GM12878 (cell line): ENCODE measurements at regions not wholly inside any gene's neighbourhood (a gene's known extent, or its start where the extent isn't known, plus 50 kb on each side); places are given as distances from the start of the nearest gene placed in this dataset.

Experiments used
- ATAC-seq: fragments of 200-7000 bp; cut with Tn5 transposase; 3 replicates; pipeline ENCODE4 v1.9.1; 2020; ENCODE audit warnings: mild to moderate bottlenecking, moderate library complexity
- BruUV-seq: library from RNA; stranded (reverse); fragments of 400-500 nt; replicated peaks from 2 replicates; lab custom pipeline; 2021; lab: Mats Ljungman, UMichigan
- CTCF ChIA-PET: fragments of 300-600 bp; sonication (Branson Sonifier 250); formaldehyde crosslinking; extraction: SDS; loops from one replicate; lab custom pipeline; 2021; ENCODE audit warnings: inconsistent platforms; lab: Yijun Ruan, JAX
- POLR2A ChIA-PET: fragments of 350-600 bp; formaldehyde crosslinking; extraction: SDS; loops from one replicate; lab custom pipeline; 2021; ENCODE audit warnings: inconsistent platforms; lab: Charles Lee
- RAD21 ChIA-PET: fragments of 300-600 bp; sonication (Branson Sonifier 250); formaldehyde crosslinking; loops from one replicate; lab custom pipeline; 2023; ENCODE audit warnings: antibody characterized with exemption; ENCODE audit not compliant: unreplicated experiment; lab: Charles Lee
- SMC1A ChIA-PET: fragments of 300-600 bp; sonication (Branson Sonifier 250); formaldehyde crosslinking; loops from one replicate; lab custom pipeline; 2023; ENCODE audit not compliant: unreplicated experiment, uncharacterized antibody; lab: Charles Lee
- DNase-seq: peaks from one replicate; pipeline ENCODE4 v3.0.0-alpha.2; 2011; ENCODE audit warnings: low read depth, low spot score
- FAIRE-seq: peaks from 3 replicates; lab custom pipeline; 2011; peaks lifted over from hg19 to GRCh38; lab: Jason Lieb, UNC
- H2AFZ ChIP-seq: 2 replicates; pipeline ENCODE4 v1.6.0; 2011; ENCODE audit warnings: low read depth, low read length, control low read depth; ENCODE audit not compliant: control insufficient read depth
- H3K27ac ChIP-seq: 2 replicates; pipeline ENCODE4 v1.5.1; 2011; ENCODE audit warnings: control low read depth; ENCODE audit not compliant: control insufficient read depth, insufficient read depth
- H3K27me3 ChIP-seq, 2 experiments: replicated peaks in 1 of 2; 2 replicates each; pipeline versions ENCODE4 v1.6.0 to v1.6.1; 2011; ENCODE audit warnings: low read length in 1 of 2; ENCODE audit not compliant: control insufficient read depth in 2 of 2, insufficient read depth in 2 of 2
- H3K36me3 ChIP-seq, 2 experiments: 2 replicates each; pipeline ENCODE4 v1.5.1; 2011; ENCODE audit warnings: low read length in 1 of 2; ENCODE audit not compliant: control insufficient read depth in 2 of 2, insufficient read depth in 2 of 2
- H3K4me1 ChIP-seq: 2 replicates; pipeline ENCODE4 v1.6.1; 2011; ENCODE audit warnings: mild to moderate bottlenecking, low read length, moderate library complexity, mixed read lengths; ENCODE audit not compliant: control insufficient read depth, insufficient read depth
- H3K4me2 ChIP-seq: 2 replicates; pipeline ENCODE4 v1.6.0; 2011; ENCODE audit warnings: control low read depth; ENCODE audit not compliant: control insufficient read depth, insufficient read depth
- H3K4me3 ChIP-seq: fragments of 200-600 bp; sonication (generic); 2 replicates; pipeline ENCODE4 v1.5.1; 2016
- H3K79me2 ChIP-seq: 2 replicates; pipeline ENCODE4 v1.6.0; 2011; ENCODE audit warnings: low read length; ENCODE audit not compliant: control insufficient read depth, insufficient read depth
- H3K9ac ChIP-seq: 2 replicates; pipeline ENCODE4 v1.8.0; 2011; ENCODE audit warnings: low read length, control low read depth, mixed read lengths; ENCODE audit not compliant: control insufficient read depth, insufficient read depth
- H3K9me3 ChIP-seq: replicated peaks from 3 replicates; pipeline ENCODE4 v1.5.1; 2011; ENCODE audit warnings: mild to moderate bottlenecking, low read length; ENCODE audit not compliant: control insufficient read depth, insufficient read depth
- H4K20me1 ChIP-seq: 2 replicates; pipeline ENCODE4 v1.6.0; 2011; ENCODE audit not compliant: control insufficient read depth, insufficient read depth
- BCL11A ChIP-seq: IDR thresholded peaks from 2 replicates; pipeline ENCODE4 v1.6.1; 2011; ENCODE audit warnings: low read depth, low read length
- BHLHE40 ChIP-seq, 2 experiments: fragments of 450-650 bp in 1 of 2; IDR thresholded peaks; 2 replicates each; pipeline ENCODE4 v1.6.1; 2011 to 2017; ENCODE audit warnings: low read depth in 2 of 2, borderline replicate concordance in 1 of 2, improper control_type of control experiment in 1 of 2, low read length in 1 of 2, mild to moderate bottlenecking in 1 of 2
- BRCA1 ChIP-seq: IDR thresholded peaks from 2 replicates; pipeline ENCODE4 v1.6.1; 2011; ENCODE audit warnings: low read depth, low read length, improper control_type of control experiment
- ESRRA ChIP-seq: IDR thresholded peaks from 2 replicates; pipeline ENCODE4 v1.6.1; 2012; ENCODE audit warnings: mild to moderate bottlenecking, low read length, improper control_type of control experiment
- HCFC1 ChIP-seq: fragments of 150-350 bp; IDR thresholded peaks from 2 replicates; pipeline ENCODE4 v1.6.1; 2014; ENCODE audit warnings: low read length
- HDAC6 ChIP-seq: fragments of 200-600 bp; sonication (generic); IDR thresholded peaks from one replicate; pipeline ENCODE4 v1.8.0; 2017; ENCODE audit warnings: antibody characterized with exemption; ENCODE audit not compliant: unreplicated experiment
- PML ChIP-seq: IDR thresholded peaks from 2 replicates; pipeline ENCODE4 v1.6.1; 2012; ENCODE audit warnings: low read length, inconsistent platforms
- POU2F2 ChIP-seq: IDR thresholded peaks from 3 replicates; pipeline ENCODE4 v1.6.1; 2011; ENCODE audit warnings: low read depth, mild to moderate bottlenecking, low read length, borderline replicate concordance
- RAD51 ChIP-seq: fragments of 450-650 bp; IDR thresholded peaks from 2 replicates; pipeline ENCODE4 v1.6.1; 2016; ENCODE audit warnings: moderate library complexity, mild to moderate bottlenecking, inconsistent platforms
- SMAD5 ChIP-seq: IDR thresholded peaks from 2 replicates; pipeline ENCODE4 v1.6.1; 2016; ENCODE audit warnings: antibody characterized with exemption, low read depth
- SP1 ChIP-seq: IDR thresholded peaks from one replicate; pipeline ENCODE4 v1.6.1; 2011; ENCODE audit warnings: low read depth, low read length
- TARDBP ChIP-seq: IDR thresholded peaks from 2 replicates; pipeline ENCODE4 v1.6.1; 2016; ENCODE audit warnings: borderline replicate concordance
- in situ Hi-C: fragments of 300-500 bp; cut with MboI; formaldehyde crosslinking; loops from 9 replicates; pipeline ENCODE4 v1.14.3; 2018; ENCODE audit warnings: mixed read lengths
- intact Hi-C: fragments of 100-400 bp; cut with micrococcal nuclease; formaldehyde crosslinking; loops from one replicate; pipeline ENCODE4 v1.14.2; 2022; ENCODE audit not compliant: unreplicated experiment
- TF ChIP-seq, protein P1 (sequence below): fragments of 450-650 bp; IDR thresholded peaks from 2 replicates; pipeline ENCODE4 v1.6.1; 2016; ENCODE audit warnings: mild to moderate bottlenecking
- TF ChIP-seq, protein P2 (sequence below): fragments of 150-350 bp; IDR thresholded peaks from 2 replicates; pipeline ENCODE4 v1.6.1; 2016; ENCODE audit warnings: low read depth, low read length

DNA sequence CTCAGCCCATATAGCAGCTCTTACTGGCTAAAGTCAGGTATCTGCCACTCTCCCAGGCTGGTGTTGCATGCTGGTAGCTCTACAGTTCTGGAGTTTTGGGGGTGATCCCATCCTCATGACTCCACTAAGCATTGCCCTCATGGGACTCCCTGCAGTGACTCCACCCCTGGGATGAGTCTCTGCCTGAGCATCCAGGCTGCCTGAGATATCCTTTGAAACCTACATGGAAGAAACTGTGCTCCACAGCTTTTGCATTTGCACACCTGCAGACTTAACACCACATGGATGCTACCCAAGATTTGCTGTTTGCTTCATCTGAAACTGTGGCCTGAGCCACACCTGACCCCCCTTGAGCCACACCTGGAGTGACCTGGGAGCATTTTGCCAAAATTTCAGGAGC, 226.4 kb downstream of the C1orf94 start (continued):
- TF ChIP-seq POU2F2 (no peak), SMAD5 (no peak), SP1 (no peak), HDAC6 (no peak), ESRRA (no peak), RAD51 (no peak), PML (no peak), TARDBP (no peak)

DNA sequence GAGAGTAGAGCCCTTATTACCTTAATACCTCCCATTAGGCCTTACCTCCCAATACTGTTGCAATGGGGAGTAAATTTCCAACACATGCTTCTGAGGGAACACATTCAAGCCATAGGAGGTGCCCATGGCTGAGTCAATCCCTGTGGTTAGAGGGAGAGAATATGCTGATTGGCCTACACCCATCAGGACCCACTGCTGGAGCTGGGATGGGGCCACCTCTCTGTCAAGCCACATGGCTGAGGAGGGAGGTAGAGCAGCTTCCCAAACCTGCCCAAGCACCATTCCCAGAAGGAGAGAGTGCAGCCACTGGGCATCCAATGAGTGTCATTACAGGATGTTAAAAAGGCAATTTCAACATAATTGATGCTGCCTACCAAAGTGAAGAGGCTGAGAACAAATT, 228.1 kb downstream of the C1orf94 start:
- Histone ChIP-seq H3K9me3 (no peaks in the 10 kb centered on the region), H3K4me2 (no peak overlapping the region), H3K79me2 (no peaks in the 10 kb centered on the region), H3K9ac (no peak overlapping the region), H3K36me3 (no peaks in the 10 kb centered on the region), H3K4me1 (no peaks in the 10 kb centered on the region), H3K27me3 (no peaks in the 10 kb centered on the region; a peak in 2 of 4 replicates), H2AFZ (no peak overlapping the region), H4K20me1 (no peaks in the 10 kb centered on the region), H3K4me3 (no peak overlapping the region), H3K27ac (no peak overlapping the region)
- no TSS peak for BruUV-seq
- RAD21 ChIA-PET: no interaction called here
- no peak for ATAC-seq
- FAIRE-seq: no peak
- CTCF ChIA-PET: no interaction called here
- intact Hi-C loops (no loop called here), in situ Hi-C loops (no loop called here)
- POLR2A ChIA-PET: no interaction called here
- DNase-seq: no peak
- SMC1A ChIA-PET: no interaction called here
- TF ChIP-seq, protein P1, sequence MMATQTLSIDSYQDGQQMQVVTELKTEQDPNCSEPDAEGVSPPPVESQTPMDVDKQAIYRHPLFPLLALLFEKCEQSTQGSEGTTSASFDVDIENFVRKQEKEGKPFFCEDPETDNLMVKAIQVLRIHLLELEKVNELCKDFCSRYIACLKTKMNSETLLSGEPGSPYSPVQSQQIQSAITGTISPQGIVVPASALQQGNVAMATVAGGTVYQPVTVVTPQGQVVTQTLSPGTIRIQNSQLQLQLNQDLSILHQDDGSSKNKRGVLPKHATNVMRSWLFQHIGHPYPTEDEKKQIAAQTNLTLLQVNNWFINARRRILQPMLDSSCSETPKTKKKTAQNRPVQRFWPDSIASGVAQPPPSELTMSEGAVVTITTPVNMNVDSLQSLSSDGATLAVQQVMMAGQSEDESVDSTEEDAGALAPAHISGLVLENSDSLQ: no peak
- TF ChIP-seq, protein P2, sequence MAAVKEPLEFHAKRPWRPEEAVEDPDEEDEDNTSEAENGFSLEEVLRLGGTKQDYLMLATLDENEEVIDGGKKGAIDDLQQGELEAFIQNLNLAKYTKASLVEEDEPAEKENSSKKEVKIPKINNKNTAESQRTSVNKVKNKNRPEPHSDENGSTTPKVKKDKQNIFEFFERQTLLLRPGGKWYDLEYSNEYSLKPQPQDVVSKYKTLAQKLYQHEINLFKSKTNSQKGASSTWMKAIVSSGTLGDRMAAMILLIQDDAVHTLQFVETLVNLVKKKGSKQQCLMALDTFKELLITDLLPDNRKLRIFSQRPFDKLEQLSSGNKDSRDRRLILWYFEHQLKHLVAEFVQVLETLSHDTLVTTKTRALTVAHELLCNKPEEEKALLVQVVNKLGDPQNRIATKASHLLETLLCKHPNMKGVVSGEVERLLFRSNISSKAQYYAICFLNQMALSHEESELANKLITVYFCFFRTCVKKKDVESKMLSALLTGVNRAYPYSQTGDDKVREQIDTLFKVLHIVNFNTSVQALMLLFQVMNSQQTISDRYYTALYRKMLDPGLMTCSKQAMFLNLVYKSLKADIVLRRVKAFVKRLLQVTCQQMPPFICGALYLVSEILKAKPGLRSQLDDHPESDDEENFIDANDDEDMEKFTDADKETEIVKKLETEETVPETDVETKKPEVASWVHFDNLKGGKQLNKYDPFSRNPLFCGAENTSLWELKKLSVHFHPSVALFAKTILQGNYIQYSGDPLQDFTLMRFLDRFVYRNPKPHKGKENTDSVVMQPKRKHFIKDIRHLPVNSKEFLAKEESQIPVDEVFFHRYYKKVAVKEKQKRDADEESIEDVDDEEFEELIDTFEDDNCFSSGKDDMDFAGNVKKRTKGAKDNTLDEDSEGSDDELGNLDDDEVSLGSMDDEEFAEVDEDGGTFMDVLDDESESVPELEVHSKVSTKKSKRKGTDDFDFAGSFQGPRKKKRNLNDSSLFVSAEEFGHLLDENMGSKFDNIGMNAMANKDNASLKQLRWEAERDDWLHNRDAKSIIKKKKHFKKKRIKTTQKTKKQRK: no peak
- TF ChIP-seq HCFC1 (no peak), BCL11A (no peak), BHLHE40 (IDR thresholded peaks at IDR 0.05; ENCODE audit: borderline replicate concordance in 1 of 2, low read depth in 2 of 2, low read length in 1 of 2) (no peak), BRCA1 (no peak)
- TF ChIP-seq, all 136 proteins: peak for 0
